ENCODE measurements at regions not wholly inside any gene's neighbourhood (a gene's known extent, or its start where the extent isn't known, plus 50 kb on each side); places are given as distances from the start of the nearest gene placed in this dataset.

- Mint-ChIP-seq H3K27me3 (no peaks in the 10 kb centered on the region), H3K4me1 (ENCODE audit: low read depth) (no peaks in the 10 kb centered on the region), H3K9me3 (no peaks in the 10 kb centered on the region), H3K27ac (no peak overlapping the region), H3K36me3 (ENCODE audit: low read depth) (no peaks in the 10 kb centered on the region), H3K4me3 (no peak overlapping the region)
- intact Hi-C loops (cut with micrococcal nuclease): no loop called here
- no peak for ATAC-seq
- TF ChIP-seq CTCF (IDR thresholded peaks at IDR 0.05): no peak
- POLR2A ChIA-PET: no interaction called here
- CTCF ChIA-PET: no interaction called here
- no peak for DNase-seq
These were observed 93.0 kb upstream of the LDB2 start for GRCh38 chr4:16991450-16991849.

- no peak overlapping the region for H3K4me3 Mint-ChIP-seq
- ChIA-PET CTCF (no interaction called here), POLR2A (no interaction called here)
- H3K27me3 Mint-ChIP-seq: no peaks in the 10 kb centered on the region
- H3K36me3 Mint-ChIP-seq (ENCODE audit: low read depth): no peaks in the 10 kb centered on the region
- H3K9me3 Mint-ChIP-seq: no peaks in the 10 kb centered on the region
- no peak for ATAC-seq
- H3K4me1 Mint-ChIP-seq (ENCODE audit: low read depth): no peaks in the 10 kb centered on the region
- intact Hi-C loops (cut with micrococcal nuclease): no loop called here
- DNase-seq: no peak
- H3K27ac Mint-ChIP-seq: no peak overlapping the region
- TF ChIP-seq CTCF (IDR thresholded peaks at IDR 0.05): no peak
These were observed 90.9 kb upstream of the LDB2 start for GRCh38 chr4:16989371-16989770.

GRCh38 chr4:16988814-16989213 lies 90.4 kb upstream of the LDB2 start:
- intact Hi-C loops (cut with micrococcal nuclease): no loop called here
- no peaks in the 10 kb centered on the region for H3K4me1 Mint-ChIP-seq (ENCODE audit: low read depth)
- POLR2A ChIA-PET: no interaction called here
- no peak overlapping the region for H3K27ac Mint-ChIP-seq
- H3K4me3 Mint-ChIP-seq: no peak overlapping the region
- CTCF ChIA-PET: no interaction called here
- no peak for TF ChIP-seq CTCF (IDR thresholded peaks at IDR 0.05)
- no peaks in the 10 kb centered on the region for H3K27me3 Mint-ChIP-seq
- no peak for ATAC-seq
- no peak for DNase-seq
- no peaks in the 10 kb centered on the region for H3K36me3 Mint-ChIP-seq (ENCODE audit: low read depth)
- H3K9me3 Mint-ChIP-seq: no peaks in the 10 kb centered on the region

- ChIA-PET CTCF (no interaction called here), POLR2A (no interaction called here)
- ATAC-seq (no peak), DNase-seq (no peak)
- H3K9me3 Mint-ChIP-seq: no peaks in the 10 kb centered on the region
- no peak overlapping the region for H3K4me3 Mint-ChIP-seq
- TF ChIP-seq CTCF (IDR thresholded peaks at IDR 0.05): no peak
- intact Hi-C loops (cut with micrococcal nuclease): no loop called here
- no peaks in the 10 kb centered on the region for H3K36me3 Mint-ChIP-seq (ENCODE audit: low read depth)
- no peaks in the 10 kb centered on the region for H3K4me1 Mint-ChIP-seq (ENCODE audit: low read depth)
- H3K27me3 Mint-ChIP-seq: no peaks in the 10 kb centered on the region
- no peak overlapping the region for H3K27ac Mint-ChIP-seq
These were observed 78.6 kb upstream of the LDB2 start for GRCh38 chr4:16977081-16977480.

- ChIA-PET CTCF (no interaction called here), POLR2A (no interaction called here)
- Mint-ChIP-seq H3K9me3 (no peaks in the 10 kb centered on the region), H3K27ac (no peak overlapping the region), H3K27me3 (no peaks in the 10 kb centered on the region), H3K4me3 (no peak overlapping the region), H3K4me1 (ENCODE audit: low read depth) (no peaks in the 10 kb centered on the region), H3K36me3 (ENCODE audit: low read depth) (no peaks in the 10 kb centered on the region)
- intact Hi-C loops (cut with micrococcal nuclease): no loop called here
- TF ChIP-seq CTCF (IDR thresholded peaks at IDR 0.05): no peak
- ATAC-seq (no peak), DNase-seq (no peak)
These were observed 71.3 kb upstream of the LDB2 start for GRCh38 chr4:16969696-16970135.

Measured in activated CD8-positive, alpha-beta T cell treated with anti-CD3 and anti-CD28 coated beads for 36 hours (primary cell).